ENCODE measurements at regions not wholly inside any gene's neighbourhood (a gene's known extent, or its start where the extent isn't known, plus 50 kb on each side); places are given as distances from the start of the nearest gene placed in this dataset.

DNA sequence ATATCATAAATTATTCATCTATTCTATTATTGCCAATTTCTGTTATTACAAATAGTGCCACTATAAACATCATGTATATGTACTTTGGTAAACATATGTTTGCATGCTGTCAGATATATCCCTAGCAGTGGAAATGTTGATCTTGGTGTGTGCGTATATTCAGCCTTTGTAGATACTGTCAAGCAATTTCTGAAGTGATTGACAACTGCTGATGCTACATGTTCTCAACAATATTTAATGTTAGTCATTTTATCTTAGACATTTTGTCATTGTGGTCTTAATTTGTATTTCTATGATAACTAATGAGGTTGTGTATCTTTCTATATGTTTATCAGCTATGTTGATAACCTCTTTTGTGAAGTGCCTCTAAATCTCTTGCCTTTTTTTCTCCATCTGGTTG, 186.5 kb upstream of the NRG3 start:
- TF ChIP-seq CTCF (IDR thresholded peaks at IDR 0.05; ENCODE audit: low read depth, low read length, poor library complexity, severe bottlenecking) (no peak), EZH2phosphoT487 (IDR thresholded peaks at IDR 0.05; ENCODE audit: borderline replicate concordance, low read length) (no peak)

Measured in DOHH2 (cell line).